ES-I3 (cell line): ENCODE measurements at regions not wholly inside any gene's neighbourhood (a gene's known extent, or its start where the extent isn't known, plus 50 kb on each side); places are given as distances from the start of the nearest gene placed in this dataset.

Experiments used
- H3K36me3 ChIP-seq: 2 replicates; pipeline ENCODE4 v1.6.1; 2013; ENCODE audit warnings: mild to moderate bottlenecking, low read length, control low read depth, moderate library complexity; ENCODE audit not compliant: insufficient read depth
- H3K4me1 ChIP-seq: 2 replicates; pipeline ENCODE4 v1.6.1; 2013; ENCODE audit warnings: mild to moderate bottlenecking, control low read depth, low read length; ENCODE audit not compliant: insufficient read depth
- H3K9ac ChIP-seq: 2 replicates; pipeline ENCODE4 v1.6.1; 2013; ENCODE audit warnings: low read depth, mild to moderate bottlenecking, low read length, moderate library complexity
- H3K9me3 ChIP-seq: 2 replicates; pipeline ENCODE4 v1.6.1; 2013; ENCODE audit warnings: mild to moderate bottlenecking, low read length, moderate library complexity; ENCODE audit not compliant: control insufficient read depth, insufficient read depth

GRCh38 chr1:67560580-67561255, 124.3 kb upstream of the GADD45A start:
- Histone ChIP-seq H3K9ac (no peak overlapping the region), H3K9me3 (peaks cover 3% of the 10 kb centered on the region; the same call in 1 of the 2 replicates), H3K36me3 (no peaks in the 10 kb centered on the region), H3K4me1 (peaks cover 16% of the 10 kb centered on the region; the same call in 1 of the 2 replicates)

GRCh38 chr1:67561704-67562113, 123.3 kb upstream of the GADD45A start:
- Histone ChIP-seq H3K4me1 (peaks cover 9% of the 10 kb centered on the region; the same call in 1 of the 2 replicates), H3K36me3 (no peaks in the 10 kb centered on the region), H3K9ac (no peak overlapping the region), H3K9me3 (peaks cover 3% of the 10 kb centered on the region; the same call in 1 of the 2 replicates)

- Histone ChIP-seq H3K9me3 (peaks cover 3% of the 10 kb centered on the region; the same call in 1 of the 2 replicates), H3K9ac (no peak overlapping the region), H3K36me3 (no peaks in the 10 kb centered on the region), H3K4me1 (peaks cover 9% of the 10 kb centered on the region; the same call in 1 of the 2 replicates)
Measured at GRCh38 chr1:67563684-67564083, 121.3 kb upstream of the GADD45A start.

GRCh38 chr1:67564193-67564592, 120.8 kb upstream of the GADD45A start:
- H3K9ac ChIP-seq, result no peak overlapping the region
- H3K9me3 ChIP-seq, result peaks cover 3% of the 10 kb centered on the region; the same call in 1 of the 2 replicates
- H3K36me3 ChIP-seq, result no peaks in the 10 kb centered on the region
- H3K4me1 ChIP-seq, result peaks cover 5% of the 10 kb centered on the region; the same call in 1 of the 2 replicates

- no peak overlapping the region for H3K9ac ChIP-seq
- H3K9me3 ChIP-seq, result peaks cover 3% of the 10 kb centered on the region; the same call in 1 of the 2 replicates
- no peaks in the 10 kb centered on the region for H3K4me1 ChIP-seq
- no peaks in the 10 kb centered on the region for H3K36me3 ChIP-seq
Measured at GRCh38 chr1:67566803-67567377, 118.1 kb upstream of the GADD45A start.

- Histone ChIP-seq H3K9ac (no peak overlapping the region), H3K4me1 (peaks cover 2% of the 10 kb centered on the region; the same call in 1 of the 2 replicates), H3K9me3 (no peaks in the 10 kb centered on the region), H3K36me3 (no peaks in the 10 kb centered on the region)
Measured at GRCh38 chr1:67570486-67571143, 114.4 kb upstream of the GADD45A start.

- peaks cover 2% of the 10 kb centered on the region; the same call in 1 of the 2 replicates for H3K4me1 ChIP-seq
- no peaks in the 10 kb centered on the region for H3K9me3 ChIP-seq
- H3K36me3 ChIP-seq, result no peaks in the 10 kb centered on the region
- no peak overlapping the region for H3K9ac ChIP-seq
Measured at GRCh38 chr1:67571406-67571805, 113.6 kb upstream of the GADD45A start.

- Histone ChIP-seq H3K4me1 (peaks cover 2% of the 10 kb centered on the region; the same call in 1 of the 2 replicates), H3K36me3 (no peaks in the 10 kb centered on the region), H3K9ac (no peak overlapping the region), H3K9me3 (no peaks in the 10 kb centered on the region)
Measured at GRCh38 chr1:67571901-67572593, 113.0 kb upstream of the GADD45A start.

GRCh38 chr1:67572594-67573221, 112.3 kb upstream of the GADD45A start:
- Histone ChIP-seq H3K9ac (no peak overlapping the region), H3K4me1 (peaks cover 2% of the 10 kb centered on the region; the same call in 1 of the 2 replicates), H3K36me3 (no peaks in the 10 kb centered on the region), H3K9me3 (no peaks in the 10 kb centered on the region)

GRCh38 chr1:67573311-67573872, 111.6 kb upstream of the GADD45A start:
- Histone ChIP-seq H3K9ac (no peak overlapping the region), H3K9me3 (no peaks in the 10 kb centered on the region), H3K36me3 (no peaks in the 10 kb centered on the region), H3K4me1 (peaks cover 2% of the 10 kb centered on the region; the same call in 1 of the 2 replicates)

GRCh38 chr1:67574221-67574620, 110.8 kb upstream of the GADD45A start:
- Histone ChIP-seq H3K36me3 (no peaks in the 10 kb centered on the region), H3K4me1 (peaks cover 2% of the 10 kb centered on the region; the same call in 1 of the 2 replicates), H3K9me3 (no peaks in the 10 kb centered on the region), H3K9ac (no peak overlapping the region)

- Histone ChIP-seq H3K9me3 (no peaks in the 10 kb centered on the region), H3K4me1 (peaks cover 2% of the 10 kb centered on the region; the same call in 1 of the 2 replicates), H3K36me3 (no peaks in the 10 kb centered on the region), H3K9ac (no peak overlapping the region)
Measured at GRCh38 chr1:67575861-67576260, 109.1 kb upstream of the GADD45A start.

GRCh38 chr1:67576474-67576873, 108.5 kb upstream of the GADD45A start:
- Histone ChIP-seq H3K36me3 (no peaks in the 10 kb centered on the region), H3K9ac (no peak overlapping the region), H3K9me3 (no peaks in the 10 kb centered on the region), H3K4me1 (peaks cover 2% of the 10 kb centered on the region; the same call in 1 of the 2 replicates)
